Lower leg skin (tissue), 4 donors: ENCODE measurements at regions not wholly inside any gene's neighbourhood (a gene's known extent, or its start where the extent isn't known, plus 50 kb on each side); places are given as distances from the start of the nearest gene placed in this dataset.

ENCODE experiments used
- DNase-seq, 2 donors: peaks; one replicate each; pipeline ENCODE4 v3.0.0-alpha.2; 2019; ENCODE audit warnings: low spot score in 2 of 2
- H3K4me3 ChIP-seq: fragments of 200-600 bp; sonication (generic); 2 replicates; pipeline ENCODE4 v1.5.1; 2017; ENCODE audit warnings: mild to moderate bottlenecking, low read depth; ENCODE audit not compliant: poor library complexity, severe bottlenecking
- POLR2A ChIP-seq, 2 donors: fragments of 450-650 bp; IDR thresholded peaks; one replicate each; pipeline ENCODE4 v1.6.1; 2016 to 2017; ENCODE audit warnings: antibody characterized with exemption in 2 of 2, mild to moderate bottlenecking in 1 of 2, moderate library complexity in 1 of 2
- WGBS, 2 donors: methylation state at CpG; one replicate each; pipeline ENCODE4 v1.1.5; 2018; 5-methylcytosine and 5-hydroxymethylcytosine counted together
- intact Hi-C: fragments of 100-400 bp; cut with DNase I; formaldehyde crosslinking; loops from one replicate; pipeline ENCODE4 v1.15.0; 2023; ENCODE audit warnings: low total_unique reads
- TF ChIP-seq, protein P1 (sequence below), 3 donors: fragments of 450-650 bp; IDR thresholded peaks; one replicate each; pipeline ENCODE4 v1.5.1; 2016; ENCODE audit warnings: antibody characterized with exemption in 3 of 3, mild to moderate bottlenecking in 3 of 3, moderate library complexity in 2 of 3

DNA sequence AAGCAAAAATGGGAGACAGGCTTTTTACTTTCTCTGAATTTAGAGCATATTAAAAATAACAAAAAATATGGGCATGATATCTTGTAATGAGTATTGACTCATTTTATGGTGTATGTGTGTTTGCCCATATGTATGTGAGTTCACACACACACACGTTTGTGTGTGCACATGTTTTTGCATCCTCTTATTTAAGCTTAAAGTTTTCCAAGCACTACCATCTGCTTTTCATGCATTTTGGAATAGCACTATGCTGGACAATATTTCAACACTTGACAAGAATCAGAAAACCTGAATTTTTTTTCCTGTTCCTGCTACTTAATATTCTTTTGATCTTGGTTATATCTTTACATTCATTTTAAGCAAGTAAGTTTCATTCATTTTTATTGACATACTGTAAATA lies 872.7 kb downstream of the OTOL1 start:
- TF ChIP-seq, protein P1, sequence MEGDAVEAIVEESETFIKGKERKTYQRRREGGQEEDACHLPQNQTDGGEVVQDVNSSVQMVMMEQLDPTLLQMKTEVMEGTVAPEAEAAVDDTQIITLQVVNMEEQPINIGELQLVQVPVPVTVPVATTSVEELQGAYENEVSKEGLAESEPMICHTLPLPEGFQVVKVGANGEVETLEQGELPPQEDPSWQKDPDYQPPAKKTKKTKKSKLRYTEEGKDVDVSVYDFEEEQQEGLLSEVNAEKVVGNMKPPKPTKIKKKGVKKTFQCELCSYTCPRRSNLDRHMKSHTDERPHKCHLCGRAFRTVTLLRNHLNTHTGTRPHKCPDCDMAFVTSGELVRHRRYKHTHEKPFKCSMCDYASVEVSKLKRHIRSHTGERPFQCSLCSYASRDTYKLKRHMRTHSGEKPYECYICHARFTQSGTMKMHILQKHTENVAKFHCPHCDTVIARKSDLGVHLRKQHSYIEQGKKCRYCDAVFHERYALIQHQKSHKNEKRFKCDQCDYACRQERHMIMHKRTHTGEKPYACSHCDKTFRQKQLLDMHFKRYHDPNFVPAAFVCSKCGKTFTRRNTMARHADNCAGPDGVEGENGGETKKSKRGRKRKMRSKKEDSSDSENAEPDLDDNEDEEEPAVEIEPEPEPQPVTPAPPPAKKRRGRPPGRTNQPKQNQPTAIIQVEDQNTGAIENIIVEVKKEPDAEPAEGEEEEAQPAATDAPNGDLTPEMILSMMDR (IDR thresholded peaks at IDR 0.05) = no peak
- no peak for TF ChIP-seq POLR2A (IDR thresholded peaks at IDR 0.05)
- no peak overlapping the region for H3K4me3 ChIP-seq
- 24 to 52% methylated on average over 1 of the region's 1 CpG for WGBS, 2 donors

DNA sequence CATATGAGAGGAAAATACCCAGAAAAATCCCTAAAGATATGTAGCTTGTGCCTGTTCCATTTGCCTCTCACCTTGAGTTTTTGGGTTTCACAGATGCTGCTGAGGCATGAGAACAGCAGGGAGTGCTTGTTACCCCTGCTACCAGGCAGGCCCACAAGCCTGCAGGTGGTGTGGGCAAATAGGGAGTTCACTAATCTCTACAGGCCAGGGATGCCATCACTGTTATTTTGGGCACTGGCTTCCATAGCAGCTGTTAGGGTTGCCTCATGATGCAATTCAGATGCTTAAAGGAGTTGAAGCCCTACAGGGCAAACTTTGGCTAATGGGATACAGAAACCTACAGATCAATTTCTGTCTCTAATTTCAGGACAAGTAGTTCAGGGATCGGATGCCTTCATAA lies 873.5 kb downstream of the OTOL1 start:
- no peak overlapping the region for H3K4me3 ChIP-seq
- intact Hi-C loops = no loop called here
- DNase-seq = no peak
- WGBS, 2 donors = 100% methylated on average over 1 of the region's 1 CpG
- no peak for TF ChIP-seq POLR2A (IDR thresholded peaks at IDR 0.05)
- TF ChIP-seq, protein P1 (IDR thresholded peaks at IDR 0.05) = no peak

More for the DNA sequence above, 872.7 kb downstream of the OTOL1 start:
- intact Hi-C loops = no loop called here
- DNase-seq = no peak

DNA sequence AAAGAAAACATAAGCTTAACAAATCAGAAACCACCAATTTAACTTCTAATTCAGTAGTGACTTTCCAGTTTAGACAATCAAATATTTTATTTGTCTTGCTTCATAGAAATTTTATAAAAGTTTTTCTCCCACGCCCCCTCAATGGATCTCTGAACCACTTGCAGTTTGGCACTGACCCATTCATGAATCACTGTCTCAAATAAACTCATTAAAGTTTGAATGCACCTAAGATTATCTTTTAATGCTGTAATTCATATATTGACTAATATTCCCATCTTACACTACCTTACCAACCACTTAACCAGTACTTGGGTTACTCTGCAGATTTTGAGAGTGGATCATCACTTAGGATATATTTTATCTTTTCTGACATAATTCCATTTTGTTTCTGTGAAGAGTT lies 880.2 kb downstream of the OTOL1 start:
- H3K4me3 ChIP-seq = no peak overlapping the region
- intact Hi-C loops = no loop called here
- TF ChIP-seq POLR2A (IDR thresholded peaks at IDR 0.05) = no peak
- TF ChIP-seq, protein P1 (IDR thresholded peaks at IDR 0.05) = no peak
- whole genome bisulfite sequencing, 2 donors = 59 to 71% methylated on average over 1 of the region's 1 CpG
- no peak for DNase-seq

DNA sequence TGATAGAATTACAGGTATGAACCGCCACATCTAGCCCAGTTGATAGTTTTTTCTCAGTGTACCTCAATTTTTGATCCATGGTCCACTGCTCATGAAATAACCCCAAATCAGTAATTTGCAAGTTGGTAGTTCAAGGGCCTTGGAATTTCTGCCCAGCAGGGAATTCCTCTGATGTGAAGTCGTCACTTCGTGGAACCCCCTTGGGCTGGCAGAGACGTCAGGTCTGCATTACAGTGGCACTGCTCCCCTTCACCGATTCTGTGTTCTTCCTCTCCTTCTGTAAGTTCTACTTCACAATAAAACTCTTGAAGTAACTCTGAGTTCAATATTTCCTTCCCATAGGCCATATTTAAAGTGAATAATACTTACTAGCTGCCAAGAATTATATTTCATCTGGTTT lies 881.0 kb downstream of the OTOL1 start:
- 78 to 82% methylated on average over 5 of the region's 5 CpGs for WGBS, 2 donors
- no peak for DNase-seq
- H3K4me3 ChIP-seq = no peak overlapping the region
- intact Hi-C loops = no loop called here
- no peak for TF ChIP-seq POLR2A (IDR thresholded peaks at IDR 0.05)
- TF ChIP-seq, protein P1 (IDR thresholded peaks at IDR 0.05) = no peak

DNA sequence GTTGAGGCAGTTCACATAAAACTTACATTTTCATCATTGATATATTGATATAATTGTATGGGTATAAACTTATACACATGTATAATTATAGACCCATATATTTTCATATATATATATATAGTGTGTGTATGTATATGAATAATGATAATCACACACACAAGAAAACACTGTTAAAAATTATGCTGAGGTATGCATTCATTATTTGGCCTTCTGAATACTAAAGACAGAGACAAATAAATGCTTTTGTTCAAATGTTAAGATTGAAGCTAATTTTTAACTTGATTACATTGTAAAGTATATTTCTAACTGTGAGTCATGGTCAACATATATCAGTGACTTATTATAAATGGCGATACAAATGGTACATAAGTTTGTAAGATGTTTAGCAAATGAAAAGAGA lies 888.8 kb downstream of the OTOL1 start:
- intact Hi-C loops = no loop called here
- no peak for TF ChIP-seq POLR2A (IDR thresholded peaks at IDR 0.05)
- TF ChIP-seq, protein P1 (IDR thresholded peaks at IDR 0.05) = no peak
- H3K4me3 ChIP-seq = no peak overlapping the region
- no peak for DNase-seq
- 84 to 90% methylated on average over 1 of the region's 1 CpG for WGBS, 2 donors

DNA sequence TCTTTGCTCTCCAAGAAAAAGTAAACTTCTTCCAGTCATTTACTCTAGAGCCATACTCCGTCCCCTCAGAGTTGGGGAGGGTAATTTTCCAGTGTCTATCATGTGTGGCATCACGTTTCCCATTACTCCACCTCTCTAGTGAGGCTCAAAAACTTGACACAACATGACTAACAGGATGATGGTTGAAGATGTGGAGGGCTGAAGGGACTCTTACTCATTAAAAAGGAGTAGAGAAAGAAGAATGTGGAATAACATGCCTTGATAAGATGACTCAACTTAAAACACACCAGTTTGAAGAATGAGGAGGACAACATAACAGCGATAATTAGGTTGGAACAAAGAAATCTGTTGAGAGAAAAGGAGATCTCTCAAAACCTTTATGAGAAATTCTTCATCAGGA lies 894.3 kb downstream of the OTOL1 start:
- no peak overlapping the region for H3K4me3 ChIP-seq
- DNase-seq = no peak
- intact Hi-C loops = no loop called here
- no peak for TF ChIP-seq POLR2A (IDR thresholded peaks at IDR 0.05)
- TF ChIP-seq, protein P1 (IDR thresholded peaks at IDR 0.05) = no peak
- WGBS, 2 donors = 49 to 59% methylated on average over 3 of the region's 3 CpGs
